ENCODE measurements at regions not wholly inside any gene's neighbourhood (a gene's known extent, or its start where the extent isn't known, plus 50 kb on each side); places are given as distances from the start of the nearest gene placed in this dataset.

GRCh38 chr12:43090981-43091380, 461.0 kb downstream of the ADAMTS20 start:
- in situ Hi-C loops (cut with MboI) (no loop called here), intact Hi-C loops (cut with micrococcal nuclease; ENCODE audit: unreplicated experiment) (no loop called here)
- H3K4me1 ChIP-seq (ENCODE audit: control insufficient read depth, insufficient read depth, low read length) = no peaks in the 10 kb centered on the region
- no peak overlapping the region for H3K4me2 ChIP-seq (ENCODE audit: control insufficient read depth, insufficient read depth)
- no peak overlapping the region for H3K4me3 ChIP-seq
- FAIRE-seq = no peak
- CTCF ChIA-PET = interaction anchor here (0.6 kb wide), 1 partner anchor 848 kb away, joined by 3 read pairs; no protein-coding TSS in a partner anchor
- RAD21 ChIA-PET (ENCODE audit: unreplicated experiment) = no interaction called here
- H2AFZ ChIP-seq (ENCODE audit: control insufficient read depth, low read depth, low read length) = no peak overlapping the region
- H3K9me3 ChIP-seq (replicated peaks; ENCODE audit: control insufficient read depth, insufficient read depth, low read length) = no peaks in the 10 kb centered on the region; the same call in 2 of the 3 replicates
- POLR2A ChIA-PET = no interaction called here
- no peak for ATAC-seq
- H3K36me3 ChIP-seq (ENCODE audit: control insufficient read depth in 2 of 2, insufficient read depth in 2 of 2, low read length in 1 of 2) = no peaks in the 10 kb centered on the region
- no peak for DNase-seq (ENCODE audit: low read depth, low spot score)
- TF ChIP-seq PML (IDR thresholded peaks at IDR 0.05; ENCODE audit: low read length) (no peak), TCF12 (IDR thresholded peaks at IDR 0.05; ENCODE audit: low read depth, low read length) (no peak)
- BruUV-seq (replicated peaks) = no TSS peak
- 67% methylated on average over 2 of the region's 2 CpGs for WGBS (ENCODE audit: insufficient coverage, insufficient replicate concordance, low lambda C conversion rate, missing lambda C conversion rate)
- H3K27ac ChIP-seq (ENCODE audit: control insufficient read depth, insufficient read depth) = no peak overlapping the region
- no peaks in the 10 kb centered on the region for H3K27me3 ChIP-seq (replicated peaks in 1 of 2; ENCODE audit: control insufficient read depth in 2 of 2, insufficient read depth in 2 of 2, low read length in 1 of 2)
- no peaks in the 10 kb centered on the region for H4K20me1 ChIP-seq (ENCODE audit: control insufficient read depth, insufficient read depth)
- H3K9ac ChIP-seq (ENCODE audit: control insufficient read depth, insufficient read depth, low read length) = no peak overlapping the region
- no peaks in the 10 kb centered on the region for H3K79me2 ChIP-seq (ENCODE audit: control insufficient read depth, insufficient read depth, low read length)
- SMC1A ChIA-PET (ENCODE audit: uncharacterized antibody, unreplicated experiment) = no interaction called here

- in situ Hi-C loops (cut with MboI) = no loop called here
- Histone ChIP-seq H3K9me3 (replicated peaks; ENCODE audit: control insufficient read depth, insufficient read depth, low read length) (no peaks in the 10 kb centered on the region; the same call in 2 of the 3 replicates), H3K36me3 (ENCODE audit: control insufficient read depth in 2 of 2, insufficient read depth in 2 of 2, low read length in 1 of 2) (no peaks in the 10 kb centered on the region), H4K20me1 (ENCODE audit: control insufficient read depth, insufficient read depth) (no peaks in the 10 kb centered on the region), H3K9ac (ENCODE audit: control insufficient read depth, insufficient read depth, low read length) (no peak overlapping the region), H3K79me2 (ENCODE audit: control insufficient read depth, insufficient read depth, low read length) (no peaks in the 10 kb centered on the region), H2AFZ (ENCODE audit: control insufficient read depth, low read depth, low read length) (no peak overlapping the region), H3K4me3 (no peak overlapping the region), H3K4me1 (ENCODE audit: control insufficient read depth, insufficient read depth, low read length) (no peaks in the 10 kb centered on the region), H3K27me3 (replicated peaks in 1 of 2; ENCODE audit: control insufficient read depth in 2 of 2, insufficient read depth in 2 of 2, low read length in 1 of 2) (no peaks in the 10 kb centered on the region), H3K4me2 (ENCODE audit: control insufficient read depth, insufficient read depth) (no peak overlapping the region), H3K27ac (ENCODE audit: control insufficient read depth, insufficient read depth) (no peak overlapping the region)
- ATAC-seq = no peak
- 0% methylated on average over 3 of the region's 3 CpGs for WGBS (ENCODE audit: insufficient coverage, insufficient replicate concordance, low lambda C conversion rate, missing lambda C conversion rate)
- RAD21 ChIA-PET (ENCODE audit: unreplicated experiment) = no interaction called here
- no peak for FAIRE-seq
- CTCF ChIA-PET = no interaction called here
- no peak for DNase-seq (ENCODE audit: low read depth, low spot score)
- POLR2A ChIA-PET = no interaction called here
- SMC1A ChIA-PET (ENCODE audit: uncharacterized antibody, unreplicated experiment) = no interaction called here
- intact Hi-C loops (cut with micrococcal nuclease; ENCODE audit: unreplicated experiment) = no loop called here
- BruUV-seq (replicated peaks) = no TSS peak
- TF ChIP-seq JUNB (IDR thresholded peaks at IDR 0.05) (no peak), CREB1 (IDR thresholded peaks at IDR 0.05; ENCODE audit: low read depth) (no peak), LARP7 (IDR thresholded peaks at IDR 0.05) (no peak), CEBPZ (IDR thresholded peaks at IDR 0.05; ENCODE audit: low read depth, low read length) (no peak), PRDM15 (CRISPR knock-in tag; IDR thresholded peaks at IDR 0.05) (no peak), BHLHE40 (IDR thresholded peaks at IDR 0.05; ENCODE audit: borderline replicate concordance in 1 of 2, low read depth in 2 of 2, low read length in 1 of 2) (no peak)
Measured at GRCh38 chr12:43087195-43088091, 464.6 kb downstream of the ADAMTS20 start.

Data from GM12878 (cell line).